GM19324 (cell line): ENCODE measurements at regions not wholly inside any gene's neighbourhood (a gene's known extent, or its start where the extent isn't known, plus 50 kb on each side); places are given as distances from the start of the nearest gene placed in this dataset.
"Not testable (repeated sequence)": the region's sequence is repeated elsewhere in the genome, so short reads cannot be mapped to it uniquely, and the experiment has no call there.

Source experiments
- ATAC-seq: cut with Tn5 transposase; IDR thresholded peaks from one replicate; pipeline ENCODE4 v1.9.1; 2021; ENCODE audit warnings: mild to moderate bottlenecking, moderate library complexity; ENCODE audit not compliant: unreplicated experiment, low FRiP score

- ATAC-seq, result no peak
Observed at GRCh38 chr20:47988676-47989075, 203.4 kb upstream of the SULF2 start.

- ATAC-seq, result no peak
Observed at GRCh38 chr20:47985092-47985850, 200.0 kb upstream of the SULF2 start.

GRCh38 chr20:47984437-47984836 lies 199.2 kb upstream of the SULF2 start:
- no peak for ATAC-seq

- not testable (repeated sequence) for ATAC-seq
Observed at GRCh38 chr20:47983642-47984041, 198.4 kb upstream of the SULF2 start.

GRCh38 chr20:47982574-47983360 lies 197.5 kb upstream of the SULF2 start:
- ATAC-seq, result no peak

GRCh38 chr20:47981222-47981621 lies 195.9 kb upstream of the SULF2 start:
- no peak for ATAC-seq

GRCh38 chr20:47980336-47981177 lies 195.3 kb upstream of the SULF2 start:
- no peak for ATAC-seq

- not testable (repeated sequence) for ATAC-seq
Observed at GRCh38 chr20:47979361-47980095, 194.2 kb upstream of the SULF2 start.

- ATAC-seq, result not testable (repeated sequence)
Observed at GRCh38 chr20:47978428-47979120, 193.3 kb upstream of the SULF2 start.

- ATAC-seq, result not testable (repeated sequence)
Observed at GRCh38 chr20:47977789-47978252, 192.5 kb upstream of the SULF2 start.

GRCh38 chr20:47977017-47977788 lies 191.9 kb upstream of the SULF2 start:
- ATAC-seq, result not testable (repeated sequence)

- no peak for ATAC-seq
Observed at GRCh38 chr20:47974234-47974878, 189.1 kb upstream of the SULF2 start.

GRCh38 chr20:47973519-47974233 lies 188.4 kb upstream of the SULF2 start:
- ATAC-seq, result no peak

GRCh38 chr20:47972916-47973309 lies 187.6 kb upstream of the SULF2 start:
- no peak for ATAC-seq

GRCh38 chr20:47972297-47972915 lies 187.1 kb upstream of the SULF2 start:
- not testable (repeated sequence) for ATAC-seq

- ATAC-seq, result no peak
Observed at GRCh38 chr20:47971058-47971791, 185.9 kb upstream of the SULF2 start.
